ENCODE measurements at regions not wholly inside any gene's neighbourhood (a gene's known extent, or its start where the extent isn't known, plus 50 kb on each side); places are given as distances from the start of the nearest gene placed in this dataset.

- Mint-ChIP-seq H3K4me1 (ENCODE audit: unreplicated experiment) (peaks cover 37% of the 10 kb centered on the region), H3K27me3 (ENCODE audit: unreplicated experiment) (no peaks in the 10 kb centered on the region), H3K9me3 (ENCODE audit: unreplicated experiment) (no peaks in the 10 kb centered on the region), H3K4me3 (ENCODE audit: unreplicated experiment) (no peak overlapping the region), H3K36me3 (ENCODE audit: low read depth, unreplicated experiment) (no peaks in the 10 kb centered on the region), H3K27ac (ENCODE audit: unreplicated experiment) (no peak overlapping the region)
- no peak for DNase-seq (ENCODE audit: low spot score)
- TF ChIP-seq CTCF (IDR thresholded peaks at IDR 0.05; ENCODE audit: unreplicated experiment), result no peak
Measured at GRCh38 chr2:64331849-64332699, 121.9 kb upstream of the LGALSL start.

- DNase-seq (ENCODE audit: low spot score), result no peak
- no peak for TF ChIP-seq CTCF (IDR thresholded peaks at IDR 0.05; ENCODE audit: unreplicated experiment)
- no peaks in the 10 kb centered on the region for H3K36me3 Mint-ChIP-seq (ENCODE audit: low read depth, unreplicated experiment)
- no peak overlapping the region for H3K4me3 Mint-ChIP-seq (ENCODE audit: unreplicated experiment)
- no peak overlapping the region for H3K27ac Mint-ChIP-seq (ENCODE audit: unreplicated experiment)
- H3K27me3 Mint-ChIP-seq (ENCODE audit: unreplicated experiment), result peaks cover 4% of the 10 kb centered on the region
- H3K4me1 Mint-ChIP-seq (ENCODE audit: unreplicated experiment), result peaks cover 13% of the 10 kb centered on the region
- no peaks in the 10 kb centered on the region for H3K9me3 Mint-ChIP-seq (ENCODE audit: unreplicated experiment)
Measured at GRCh38 chr2:64336171-64336570, 117.8 kb upstream of the LGALSL start.

- no peaks in the 10 kb centered on the region for H3K9me3 Mint-ChIP-seq (ENCODE audit: unreplicated experiment)
- DNase-seq (ENCODE audit: low spot score), result no peak
- H3K27ac Mint-ChIP-seq (ENCODE audit: unreplicated experiment), result no peak overlapping the region
- H3K4me1 Mint-ChIP-seq (ENCODE audit: unreplicated experiment), result peaks cover 5% of the 10 kb centered on the region
- peaks cover 4% of the 10 kb centered on the region for H3K27me3 Mint-ChIP-seq (ENCODE audit: unreplicated experiment)
- no peak overlapping the region for H3K4me3 Mint-ChIP-seq (ENCODE audit: unreplicated experiment)
- H3K36me3 Mint-ChIP-seq (ENCODE audit: low read depth, unreplicated experiment), result no peaks in the 10 kb centered on the region
- no peak for TF ChIP-seq CTCF (IDR thresholded peaks at IDR 0.05; ENCODE audit: unreplicated experiment)
Measured at GRCh38 chr2:64337314-64337713, 116.6 kb upstream of the LGALSL start.

- no peak overlapping the region for H3K27ac Mint-ChIP-seq (ENCODE audit: unreplicated experiment)
- H3K27me3 Mint-ChIP-seq (ENCODE audit: unreplicated experiment), result peaks cover 4% of the 10 kb centered on the region
- H3K4me1 Mint-ChIP-seq (ENCODE audit: unreplicated experiment), result peaks cover 5% of the 10 kb centered on the region
- TF ChIP-seq CTCF (IDR thresholded peaks at IDR 0.05; ENCODE audit: unreplicated experiment), result no peak
- H3K36me3 Mint-ChIP-seq (ENCODE audit: low read depth, unreplicated experiment), result no peaks in the 10 kb centered on the region
- no peak overlapping the region for H3K4me3 Mint-ChIP-seq (ENCODE audit: unreplicated experiment)
- DNase-seq (ENCODE audit: low spot score), result no peak
- no peaks in the 10 kb centered on the region for H3K9me3 Mint-ChIP-seq (ENCODE audit: unreplicated experiment)
Measured at GRCh38 chr2:64338108-64338507, 115.9 kb upstream of the LGALSL start.

- DNase-seq (ENCODE audit: low spot score), result no peak
- Mint-ChIP-seq H3K36me3 (ENCODE audit: low read depth, unreplicated experiment) (no peaks in the 10 kb centered on the region), H3K27me3 (ENCODE audit: unreplicated experiment) (peaks cover 4% of the 10 kb centered on the region), H3K4me3 (ENCODE audit: unreplicated experiment) (no peak overlapping the region), H3K27ac (ENCODE audit: unreplicated experiment) (no peak overlapping the region), H3K9me3 (ENCODE audit: unreplicated experiment) (no peaks in the 10 kb centered on the region), H3K4me1 (ENCODE audit: unreplicated experiment) (peaks cover 5% of the 10 kb centered on the region)
- no peak for TF ChIP-seq CTCF (IDR thresholded peaks at IDR 0.05; ENCODE audit: unreplicated experiment)
Measured at GRCh38 chr2:64338910-64339500, 115.0 kb upstream of the LGALSL start.

Data from endothelial cell (in vitro differentiated cells).